Smooth muscle cell (in vitro differentiated cells): ENCODE measurements at regions not wholly inside any gene's neighbourhood (a gene's known extent, or its start where the extent isn't known, plus 50 kb on each side); places are given as distances from the start of the nearest gene placed in this dataset.

Experiments used
- DNase-seq: peaks from one replicate; lab custom pipeline; 2025; ENCODE audit not compliant: unreplicated experiment; lab: John Stamatoyannopoulos, UW
- H2AFZ ChIP-seq: fragments of 200-600 bp; sonication (generic); 2 replicates; pipeline ENCODE4 v1.6.0; 2016; ENCODE audit warnings: antibody characterized with exemption, low read depth, mild to moderate bottlenecking
- H3F3A ChIP-seq: fragments of 200-600 bp; sonication (generic); 2 replicates; pipeline ENCODE4 v1.6.0; 2017; ENCODE audit warnings: antibody characterized with exemption, low read depth
- H3K27ac ChIP-seq: fragments of 200-600 bp; sonication (generic); 2 replicates; pipeline ENCODE4 v1.5.1; 2016; ENCODE audit warnings: low read depth, mild to moderate bottlenecking
- H3K27me3 ChIP-seq: fragments of 200-600 bp; sonication (generic); 2 replicates; pipeline ENCODE4 v1.6.1; 2016; ENCODE audit warnings: low read depth, mild to moderate bottlenecking
- H3K36me3 ChIP-seq: fragments of 200-600 bp; sonication (generic); 2 replicates; pipeline ENCODE4 v1.5.1; 2016; ENCODE audit warnings: low read depth
- H3K4me1 ChIP-seq: fragments of 200-600 bp; sonication (generic); 2 replicates; pipeline ENCODE4 v1.5.1; 2016; ENCODE audit warnings: low read depth
- H3K4me2 ChIP-seq: fragments of 200-600 bp; sonication (generic); 2 replicates; pipeline ENCODE4 v1.6.0; 2016; ENCODE audit warnings: mild to moderate bottlenecking
- H3K4me3 ChIP-seq: fragments of 200-600 bp; sonication (generic); 2 replicates; pipeline ENCODE4 v1.5.1; 2016; ENCODE audit warnings: mild to moderate bottlenecking
- H3K79me2 ChIP-seq: fragments of 200-600 bp; sonication (generic); 2 replicates; pipeline ENCODE4 v1.6.0; 2016; ENCODE audit warnings: low read depth, mild to moderate bottlenecking
- H3K9ac ChIP-seq: fragments of 200-600 bp; sonication (generic); 2 replicates; pipeline ENCODE4 v1.6.0; 2016; ENCODE audit warnings: low read depth
- H3K9me3 ChIP-seq: fragments of 200-600 bp; sonication (generic); replicated peaks from 2 replicates; pipeline ENCODE4 v1.5.1; 2016; ENCODE audit warnings: low read depth
- H4K20me1 ChIP-seq: fragments of 200-600 bp; sonication (generic); 2 replicates; pipeline ENCODE4 v1.6.0; 2016; ENCODE audit warnings: low read depth
- WGBS: methylation state at CpG from one replicate; pipeline ENCODE4 v1.1.7; 2016; ENCODE audit warnings: low lambda C conversion rate; 5-methylcytosine and 5-hydroxymethylcytosine counted together
- TF ChIP-seq, protein P1 (sequence below): fragments of 200-600 bp; sonication (generic); IDR thresholded peaks from 2 replicates; pipeline ENCODE4 v1.5.1; 2017; ENCODE audit warnings: borderline replicate concordance, mild to moderate bottlenecking, antibody characterized with exemption; ENCODE audit not compliant: insufficient read depth, poor library complexity, severe bottlenecking

DNA sequence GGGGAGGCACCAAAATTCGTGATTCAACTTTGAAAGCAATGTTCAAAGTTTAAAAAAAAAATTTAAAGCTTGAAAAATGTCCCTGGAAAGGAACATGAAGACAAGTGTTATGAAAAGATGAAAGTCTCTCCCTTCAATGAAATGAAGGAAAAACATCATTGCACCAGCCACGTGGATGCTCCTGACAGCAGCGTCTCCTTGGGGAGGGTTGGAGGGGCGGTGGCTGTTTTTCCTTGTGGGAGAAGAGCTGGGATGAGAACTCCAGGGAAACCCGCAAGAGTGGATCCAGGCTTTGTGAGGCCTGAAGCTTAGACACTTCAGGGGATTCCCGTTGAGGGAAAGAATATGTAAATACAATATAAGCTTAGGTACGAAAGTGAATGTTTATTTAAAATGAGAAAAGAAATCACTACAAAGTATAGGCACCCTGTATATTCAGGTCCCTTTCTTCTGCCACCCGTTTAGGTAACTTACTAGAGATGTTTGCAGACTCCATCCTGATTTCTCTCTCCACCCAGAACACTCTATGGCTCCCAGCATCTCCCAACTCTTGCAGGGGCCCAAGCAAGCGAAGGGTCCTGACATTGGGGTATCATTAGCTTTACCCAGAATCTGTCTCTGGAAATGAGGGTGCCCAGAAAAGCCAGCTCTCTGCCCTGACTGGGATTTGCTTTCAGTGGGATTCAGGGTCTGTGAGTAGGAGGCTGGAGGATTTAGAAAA lies 63.1 kb upstream of the BAIAP2L1 start:
- 76% methylated on average over 9 of the region's 9 CpGs for WGBS
- Histone ChIP-seq H3K9ac (no peak overlapping the region), H3K27ac (no peak overlapping the region)

DNA sequence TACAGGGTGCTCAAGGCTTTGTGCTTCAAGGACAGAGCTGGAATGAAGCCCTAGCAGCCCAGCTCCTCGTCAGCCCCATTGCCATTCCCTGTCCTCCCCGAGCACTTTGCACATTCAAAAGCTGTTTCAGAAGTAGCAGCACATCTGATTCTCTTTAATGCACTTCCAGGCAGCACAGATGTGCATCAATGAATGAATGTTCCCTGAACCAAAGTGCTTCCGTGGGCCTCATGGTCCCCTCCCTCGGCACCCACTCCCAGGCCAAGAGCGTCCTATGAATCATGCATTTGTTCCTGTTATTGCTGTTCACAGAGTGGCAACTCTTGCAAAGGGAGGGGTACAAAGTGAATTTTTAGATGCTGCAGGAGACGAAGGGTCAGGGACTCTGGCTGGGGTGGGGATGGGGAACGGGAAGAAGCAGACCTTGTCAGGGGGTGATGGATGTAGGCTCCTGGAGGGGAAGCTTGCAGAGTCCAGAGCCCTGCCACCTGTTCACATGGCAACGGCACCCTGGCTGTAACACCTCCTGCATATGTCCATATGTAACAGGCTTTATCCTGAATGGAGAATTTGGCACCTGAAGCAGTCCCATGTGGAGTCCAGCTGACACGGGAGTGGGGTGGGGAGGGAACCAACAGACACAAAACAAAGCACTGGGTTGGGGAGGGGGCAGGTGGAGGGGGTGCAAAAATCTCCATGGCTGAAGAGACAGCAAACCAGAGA lies 62.2 kb upstream of the BAIAP2L1 start:
- WGBS: 84% methylated on average over 9 of the region's 9 CpGs
- Histone ChIP-seq H2AFZ (no peak overlapping the region), H3K79me2 (no peaks in the 10 kb centered on the region), H3K4me3 (no peak overlapping the region), H3K27ac (no peak overlapping the region), H3F3A (no peaks in the 10 kb centered on the region), H3K4me2 (no peak overlapping the region), H3K9ac (no peak overlapping the region), H3K27me3 (peaks cover 3% of the 10 kb centered on the region), H3K9me3 (no peaks in the 10 kb centered on the region), H3K4me1 (no peaks in the 10 kb centered on the region), H4K20me1 (no peaks in the 10 kb centered on the region), H3K36me3 (no peaks in the 10 kb centered on the region)
- TF ChIP-seq, protein P1, sequence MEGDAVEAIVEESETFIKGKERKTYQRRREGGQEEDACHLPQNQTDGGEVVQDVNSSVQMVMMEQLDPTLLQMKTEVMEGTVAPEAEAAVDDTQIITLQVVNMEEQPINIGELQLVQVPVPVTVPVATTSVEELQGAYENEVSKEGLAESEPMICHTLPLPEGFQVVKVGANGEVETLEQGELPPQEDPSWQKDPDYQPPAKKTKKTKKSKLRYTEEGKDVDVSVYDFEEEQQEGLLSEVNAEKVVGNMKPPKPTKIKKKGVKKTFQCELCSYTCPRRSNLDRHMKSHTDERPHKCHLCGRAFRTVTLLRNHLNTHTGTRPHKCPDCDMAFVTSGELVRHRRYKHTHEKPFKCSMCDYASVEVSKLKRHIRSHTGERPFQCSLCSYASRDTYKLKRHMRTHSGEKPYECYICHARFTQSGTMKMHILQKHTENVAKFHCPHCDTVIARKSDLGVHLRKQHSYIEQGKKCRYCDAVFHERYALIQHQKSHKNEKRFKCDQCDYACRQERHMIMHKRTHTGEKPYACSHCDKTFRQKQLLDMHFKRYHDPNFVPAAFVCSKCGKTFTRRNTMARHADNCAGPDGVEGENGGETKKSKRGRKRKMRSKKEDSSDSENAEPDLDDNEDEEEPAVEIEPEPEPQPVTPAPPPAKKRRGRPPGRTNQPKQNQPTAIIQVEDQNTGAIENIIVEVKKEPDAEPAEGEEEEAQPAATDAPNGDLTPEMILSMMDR: no peak
- DNase-seq: no peak

More for the DNA sequence above, 63.1 kb upstream of the BAIAP2L1 start:
- no peaks in the 10 kb centered on the region for H3K4me1 ChIP-seq
- H4K20me1 ChIP-seq: no peaks in the 10 kb centered on the region
- H2AFZ ChIP-seq: no peak overlapping the region
- H3K79me2 ChIP-seq: no peaks in the 10 kb centered on the region
- TF ChIP-seq, protein P1: no peak
- H3K4me3 ChIP-seq: no peak overlapping the region
- H3K4me2 ChIP-seq: no peak overlapping the region
- H3K36me3 ChIP-seq: no peaks in the 10 kb centered on the region
- no peak for DNase-seq
- H3F3A ChIP-seq: no peaks in the 10 kb centered on the region
- no peaks in the 10 kb centered on the region for H3K9me3 ChIP-seq
- peaks cover 7% of the 10 kb centered on the region for H3K27me3 ChIP-seq

DNA sequence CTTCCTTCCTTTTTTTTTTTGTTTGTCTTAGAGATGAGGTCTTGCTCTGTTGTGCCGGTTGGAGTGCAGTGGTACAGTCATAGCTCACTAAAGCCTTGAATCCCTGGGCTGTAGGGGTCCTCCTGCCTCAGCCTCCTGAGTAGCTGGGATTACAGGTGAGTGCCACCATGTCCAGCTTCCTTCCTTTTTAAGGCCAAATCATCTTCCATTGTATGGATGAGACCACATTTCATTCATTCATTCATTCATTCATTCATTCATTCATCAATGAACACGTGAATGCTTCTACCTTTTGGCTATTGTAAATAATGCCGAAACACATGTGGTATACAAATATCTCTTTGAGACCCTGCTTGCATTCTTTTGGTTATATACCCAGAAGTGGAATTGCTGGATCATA lies 60.0 kb upstream of the BAIAP2L1 start:
- H3K27ac ChIP-seq: no peak overlapping the region
- H3K9ac ChIP-seq: no peak overlapping the region
- no peak overlapping the region for H3K4me2 ChIP-seq
- 90% methylated on average over 3 of the region's 3 CpGs for WGBS
- no peaks in the 10 kb centered on the region for H3K9me3 ChIP-seq
- DNase-seq: no peak
- no peaks in the 10 kb centered on the region for H3F3A ChIP-seq
- TF ChIP-seq, protein P1: no peak
- no peak overlapping the region for H2AFZ ChIP-seq
- no peaks in the 10 kb centered on the region for H3K36me3 ChIP-seq
- no peaks in the 10 kb centered on the region for H4K20me1 ChIP-seq
- H3K4me3 ChIP-seq: no peak overlapping the region
- H3K27me3 ChIP-seq: no peaks in the 10 kb centered on the region
- H3K4me1 ChIP-seq: no peaks in the 10 kb centered on the region
- H3K79me2 ChIP-seq: no peaks in the 10 kb centered on the region
